GM21528 (cell line): ENCODE measurements at regions not wholly inside any gene's neighbourhood (a gene's known extent, or its start where the extent isn't known, plus 50 kb on each side); places are given as distances from the start of the nearest gene placed in this dataset.

Experiments
- ATAC-seq: cut with Tn5 transposase; IDR thresholded peaks from one replicate; pipeline ENCODE4 v1.9.1; 2021; ENCODE audit warnings: mild to moderate bottlenecking, moderate library complexity; ENCODE audit not compliant: unreplicated experiment, low FRiP score

DNA sequence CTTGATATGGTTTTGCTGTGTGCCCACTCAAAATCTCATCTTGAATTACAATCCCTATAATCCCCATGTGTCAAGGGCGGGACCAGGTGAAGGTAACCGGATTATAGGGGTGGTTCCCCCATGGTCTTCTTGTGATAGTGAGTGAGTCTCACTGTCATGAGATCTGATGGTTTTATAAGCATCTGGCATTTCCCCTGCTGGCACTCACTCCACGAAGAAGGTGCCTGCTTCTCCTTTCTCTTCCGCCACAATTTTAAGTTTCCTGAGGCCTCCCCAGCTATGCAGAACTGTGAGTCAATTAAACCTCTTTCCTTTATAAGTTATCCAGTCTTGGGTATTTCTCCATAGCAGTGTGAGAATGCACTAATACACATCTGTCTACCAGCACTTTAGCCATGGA is 109.5 kb upstream of the SDK1 start:
- ATAC-seq, result no peak

- no peak for ATAC-seq
These were observed 108.4 kb upstream of the SDK1 start for GRCh38 chr7:3192669-3193068.

DNA sequence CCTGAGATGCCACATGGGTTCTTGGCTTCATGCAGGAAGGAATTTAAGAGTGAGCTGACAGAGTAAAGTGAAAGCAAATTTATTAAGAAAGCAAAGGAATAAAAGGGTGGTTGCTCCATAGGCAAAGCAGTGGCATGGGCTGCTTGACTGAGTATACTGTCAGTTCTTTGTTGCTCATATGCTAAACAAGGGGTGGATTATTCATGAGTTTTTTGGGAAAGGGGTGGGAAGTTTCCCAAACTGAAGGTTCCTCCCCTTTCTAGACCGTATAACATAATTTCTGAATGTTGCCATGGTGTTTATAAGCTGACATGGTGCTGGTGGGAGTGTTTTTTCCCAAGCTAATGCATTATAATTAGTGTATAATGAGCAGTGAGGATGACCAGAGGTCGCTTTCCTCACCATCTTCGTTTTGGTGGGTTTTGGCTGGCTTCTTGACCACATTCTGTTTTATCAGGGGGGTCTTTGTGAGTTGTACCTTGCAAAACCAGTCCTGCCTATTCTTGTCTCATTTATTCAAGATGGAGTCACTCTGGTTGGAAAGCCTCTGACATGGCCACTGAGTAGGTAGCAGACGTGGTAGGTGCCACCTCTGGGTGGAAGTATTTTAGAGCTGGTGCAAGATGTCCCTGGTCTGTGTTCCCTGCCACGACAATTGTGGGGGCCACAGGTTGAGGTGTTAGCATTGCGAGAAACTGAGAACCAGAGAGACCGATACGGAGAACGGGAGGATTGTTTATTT is 107.5 kb upstream of the SDK1 start:
- no peak for ATAC-seq

GRCh38 chr7:3194501-3195141 is 106.4 kb upstream of the SDK1 start:
- ATAC-seq, result no peak

DNA sequence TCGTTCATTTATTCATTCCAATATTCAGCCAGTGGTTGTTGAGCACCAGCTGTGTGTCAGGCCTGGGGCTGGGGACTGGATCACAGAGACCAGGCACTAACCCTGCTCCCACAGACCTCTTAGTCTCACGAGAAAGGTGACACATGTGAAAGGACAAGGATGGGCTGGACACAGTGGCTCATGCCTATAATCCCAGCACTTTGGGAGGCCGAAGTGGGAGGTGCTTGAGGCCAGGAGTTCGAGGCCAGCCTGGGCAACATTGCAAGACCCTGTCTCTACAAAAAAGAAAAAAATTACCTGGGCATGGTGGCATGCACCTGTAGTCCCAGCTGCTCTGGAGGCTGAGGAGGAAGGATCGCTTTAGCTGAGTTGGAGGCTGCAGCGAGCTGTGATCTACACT is 105.9 kb upstream of the SDK1 start:
- no peak for ATAC-seq

- no peak for ATAC-seq
These were observed 104.2 kb upstream of the SDK1 start for GRCh38 chr7:3196629-3197400.

GRCh38 chr7:3197567-3198213 is 103.4 kb upstream of the SDK1 start:
- no peak for ATAC-seq

- ATAC-seq, result no peak
These were observed 102.7 kb upstream of the SDK1 start for GRCh38 chr7:3198316-3198715.

DNA sequence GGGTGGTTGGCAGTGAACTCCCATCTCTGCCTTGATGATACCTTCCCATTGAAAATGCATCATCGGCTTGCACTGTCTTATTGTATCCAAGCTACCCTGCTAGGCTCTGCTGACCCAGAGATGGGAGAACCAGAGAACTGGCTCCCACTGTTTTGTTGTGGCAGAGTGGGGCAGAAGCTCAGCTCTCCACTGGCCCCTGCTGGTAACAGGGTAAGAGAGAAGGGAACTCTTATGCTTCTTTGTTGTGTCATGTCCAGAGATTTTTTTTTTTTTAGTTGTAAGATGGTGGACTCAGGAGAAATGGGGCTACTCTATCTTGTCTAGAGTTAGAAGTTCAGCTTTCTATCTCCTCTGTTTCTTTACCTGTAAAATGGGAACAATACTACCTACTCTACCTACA is 100.5 kb upstream of the SDK1 start:
- no peak for ATAC-seq

DNA sequence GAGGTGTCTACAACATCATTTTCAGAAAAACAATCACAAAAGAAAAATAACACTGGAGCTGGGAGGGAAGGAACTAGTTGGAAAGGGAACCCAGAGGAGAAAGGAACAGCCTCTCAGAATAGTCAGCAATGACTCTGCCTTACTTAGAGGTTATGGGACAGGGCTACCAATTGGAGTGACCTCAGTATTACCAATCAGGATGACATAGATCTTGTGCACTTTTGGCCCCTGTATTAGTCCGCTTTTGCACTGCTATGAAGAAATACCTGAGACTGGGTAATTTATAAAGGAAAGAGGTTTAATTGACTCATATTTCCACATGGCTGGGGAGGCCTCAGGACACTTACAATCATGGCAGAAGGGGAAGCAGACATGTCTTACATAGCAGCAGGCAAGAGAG is 99.7 kb upstream of the SDK1 start:
- ATAC-seq, result no peak

- ATAC-seq, result no peak
These were observed 98.9 kb upstream of the SDK1 start for GRCh38 chr7:3201937-3202710.

DNA sequence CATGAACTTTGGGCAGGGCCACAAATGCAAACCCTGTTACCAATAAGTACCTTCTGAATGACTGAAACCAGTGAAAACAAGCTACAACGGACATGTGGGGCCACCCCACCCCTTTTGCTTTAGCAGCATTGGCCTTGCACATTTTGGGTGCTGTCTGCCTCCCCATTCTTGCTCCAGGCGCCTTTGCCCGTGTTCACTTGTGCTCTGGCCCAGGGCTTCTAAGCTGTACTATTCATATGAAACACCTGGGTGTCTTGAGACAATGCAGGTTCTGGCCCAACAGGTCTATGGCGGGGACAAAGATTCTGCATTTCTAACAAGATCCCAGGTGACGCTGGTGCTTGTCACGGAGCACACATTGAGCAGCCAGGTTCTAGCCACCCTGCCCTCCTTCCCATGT is 96.5 kb upstream of the SDK1 start:
- no peak for ATAC-seq

GRCh38 chr7:3206101-3206500 is 95.0 kb upstream of the SDK1 start:
- no peak for ATAC-seq

GRCh38 chr7:3206771-3207191 is 94.3 kb upstream of the SDK1 start:
- ATAC-seq, result no peak

GRCh38 chr7:3207387-3207902 is 93.6 kb upstream of the SDK1 start:
- no peak for ATAC-seq

DNA sequence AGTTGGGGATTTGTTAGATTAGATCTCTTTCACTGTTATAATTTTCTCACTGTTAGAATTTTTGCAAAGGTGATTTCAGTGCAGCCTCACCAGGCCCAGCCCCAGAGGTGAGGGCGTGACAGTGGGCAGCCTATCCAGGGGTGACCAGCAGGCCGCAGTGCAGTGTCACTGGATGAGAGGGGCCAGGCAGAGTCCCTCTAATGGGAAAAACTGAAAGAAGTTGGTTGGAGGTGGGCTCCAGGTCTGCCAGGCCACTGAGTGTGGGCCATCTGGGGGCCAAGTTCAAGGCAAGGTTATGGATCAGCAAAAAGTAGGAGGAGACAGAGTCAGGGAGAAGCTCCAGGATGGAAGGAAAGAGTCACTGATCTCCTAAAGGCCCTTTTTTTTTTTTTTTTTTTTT is 90.5 kb upstream of the SDK1 start:
- no peak for ATAC-seq

DNA sequence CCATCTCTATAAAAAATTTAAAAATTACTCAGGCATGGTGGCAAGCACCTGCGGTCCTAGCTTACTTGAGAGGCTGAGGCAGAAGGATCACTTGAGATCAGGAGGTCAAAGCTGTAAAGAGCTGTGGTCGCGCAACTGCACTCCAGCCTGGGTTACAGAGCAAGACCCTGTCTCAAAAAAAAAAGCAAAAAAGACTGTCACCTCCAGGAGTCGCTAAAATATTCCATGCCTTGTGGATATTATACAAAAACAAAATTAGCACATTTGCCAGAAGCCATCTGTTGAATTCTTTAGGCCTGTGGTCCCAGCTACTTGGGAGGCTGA is 87.0 kb upstream of the SDK1 start:
- no peak for ATAC-seq

- ATAC-seq, result no peak
These were observed 85.1 kb upstream of the SDK1 start for GRCh38 chr7:3215624-3216585.

GRCh38 chr7:3217166-3217565 is 83.9 kb upstream of the SDK1 start:
- no peak for ATAC-seq
